Hepatocyte (in vitro differentiated cells): ENCODE measurements at regions not wholly inside any gene's neighbourhood (a gene's known extent, or its start where the extent isn't known, plus 50 kb on each side); places are given as distances from the start of the nearest gene placed in this dataset.

Experiments used
- CTCF ChIP-seq: fragments of 200-600 bp; sonication (generic); IDR thresholded peaks from 2 replicates; pipeline ENCODE4 v1.5.1; 2016; ENCODE audit warnings: antibody characterized with exemption, mild to moderate bottlenecking; ENCODE audit not compliant: poor library complexity
- EZH2 ChIP-seq: fragments of 200-600 bp; sonication (generic); IDR thresholded peaks from 2 replicates; pipeline ENCODE4 v1.6.1; 2016; ENCODE audit warnings: antibody characterized with exemption, mild to moderate bottlenecking, borderline replicate concordance

GRCh38 chr20:11838076-11838636 is 79.5 kb upstream of the BTBD3 start:
- TF ChIP-seq CTCF (no peak), EZH2 (no peak)
